ENCODE measurements at regions not wholly inside any gene's neighbourhood (a gene's known extent, or its start where the extent isn't known, plus 50 kb on each side); places are given as distances from the start of the nearest gene placed in this dataset.

DNA sequence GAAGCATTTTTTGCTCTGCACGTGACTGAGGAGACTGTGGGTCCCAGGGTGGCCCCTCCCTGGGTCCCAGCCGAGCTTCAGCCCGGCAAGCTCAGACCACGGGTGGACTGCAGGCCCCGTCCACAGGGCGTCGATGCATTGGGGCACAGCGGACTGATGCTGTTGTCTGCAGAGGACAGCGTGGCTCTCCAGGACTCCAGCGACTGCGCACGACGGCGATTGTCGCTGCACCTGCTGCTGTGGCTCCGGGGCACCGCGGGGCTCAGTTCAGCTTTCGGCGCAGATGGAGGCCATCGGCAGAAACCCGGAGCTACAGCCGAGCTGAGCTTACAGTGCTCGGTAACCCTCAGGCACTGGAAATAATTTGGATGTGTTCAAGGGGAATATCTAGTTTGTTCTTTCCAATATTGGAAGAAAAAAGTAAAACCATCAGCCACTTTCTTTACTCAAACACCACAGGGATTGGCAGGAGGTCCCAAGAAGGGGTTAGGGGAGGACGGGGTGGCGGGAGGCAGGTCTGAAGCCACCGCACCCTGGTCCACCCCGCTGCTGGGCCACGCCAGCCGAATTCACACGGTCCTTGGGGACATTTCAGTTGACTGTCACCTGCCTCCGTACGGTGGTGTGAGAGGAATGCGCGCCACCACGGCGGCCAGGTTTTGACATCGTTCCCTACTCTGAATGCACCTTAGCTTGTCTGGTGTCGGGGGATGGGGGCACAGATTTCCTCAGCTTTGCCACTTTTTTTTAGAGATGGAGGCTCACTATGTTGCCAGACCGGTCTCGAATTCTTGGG lies 88.7 kb upstream of the RPH3AL start:
- TF ChIP-seq, protein P1, sequence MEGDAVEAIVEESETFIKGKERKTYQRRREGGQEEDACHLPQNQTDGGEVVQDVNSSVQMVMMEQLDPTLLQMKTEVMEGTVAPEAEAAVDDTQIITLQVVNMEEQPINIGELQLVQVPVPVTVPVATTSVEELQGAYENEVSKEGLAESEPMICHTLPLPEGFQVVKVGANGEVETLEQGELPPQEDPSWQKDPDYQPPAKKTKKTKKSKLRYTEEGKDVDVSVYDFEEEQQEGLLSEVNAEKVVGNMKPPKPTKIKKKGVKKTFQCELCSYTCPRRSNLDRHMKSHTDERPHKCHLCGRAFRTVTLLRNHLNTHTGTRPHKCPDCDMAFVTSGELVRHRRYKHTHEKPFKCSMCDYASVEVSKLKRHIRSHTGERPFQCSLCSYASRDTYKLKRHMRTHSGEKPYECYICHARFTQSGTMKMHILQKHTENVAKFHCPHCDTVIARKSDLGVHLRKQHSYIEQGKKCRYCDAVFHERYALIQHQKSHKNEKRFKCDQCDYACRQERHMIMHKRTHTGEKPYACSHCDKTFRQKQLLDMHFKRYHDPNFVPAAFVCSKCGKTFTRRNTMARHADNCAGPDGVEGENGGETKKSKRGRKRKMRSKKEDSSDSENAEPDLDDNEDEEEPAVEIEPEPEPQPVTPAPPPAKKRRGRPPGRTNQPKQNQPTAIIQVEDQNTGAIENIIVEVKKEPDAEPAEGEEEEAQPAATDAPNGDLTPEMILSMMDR (conservative IDR thresholded peaks at IDR 0.05; ENCODE audit: low read depth in 2 of 2): no peak
- no peak for TF ChIP-seq EZH2 (IDR thresholded peaks at IDR 0.05; ENCODE audit: low read depth, unreplicated experiment)
- no peak for TF ChIP-seq POLR2AphosphoS5 (IDR thresholded peaks at IDR 0.05; ENCODE audit: low read depth)
- no peak for TF ChIP-seq CREB1 (CRISPR knock-in tag; IDR thresholded peaks at IDR 0.05; ENCODE audit: low read depth)
- no peak for TF ChIP-seq EZH2phosphoT487 (IDR thresholded peaks at IDR 0.05; ENCODE audit: unreplicated experiment)
- TF ChIP-seq, protein P2, sequence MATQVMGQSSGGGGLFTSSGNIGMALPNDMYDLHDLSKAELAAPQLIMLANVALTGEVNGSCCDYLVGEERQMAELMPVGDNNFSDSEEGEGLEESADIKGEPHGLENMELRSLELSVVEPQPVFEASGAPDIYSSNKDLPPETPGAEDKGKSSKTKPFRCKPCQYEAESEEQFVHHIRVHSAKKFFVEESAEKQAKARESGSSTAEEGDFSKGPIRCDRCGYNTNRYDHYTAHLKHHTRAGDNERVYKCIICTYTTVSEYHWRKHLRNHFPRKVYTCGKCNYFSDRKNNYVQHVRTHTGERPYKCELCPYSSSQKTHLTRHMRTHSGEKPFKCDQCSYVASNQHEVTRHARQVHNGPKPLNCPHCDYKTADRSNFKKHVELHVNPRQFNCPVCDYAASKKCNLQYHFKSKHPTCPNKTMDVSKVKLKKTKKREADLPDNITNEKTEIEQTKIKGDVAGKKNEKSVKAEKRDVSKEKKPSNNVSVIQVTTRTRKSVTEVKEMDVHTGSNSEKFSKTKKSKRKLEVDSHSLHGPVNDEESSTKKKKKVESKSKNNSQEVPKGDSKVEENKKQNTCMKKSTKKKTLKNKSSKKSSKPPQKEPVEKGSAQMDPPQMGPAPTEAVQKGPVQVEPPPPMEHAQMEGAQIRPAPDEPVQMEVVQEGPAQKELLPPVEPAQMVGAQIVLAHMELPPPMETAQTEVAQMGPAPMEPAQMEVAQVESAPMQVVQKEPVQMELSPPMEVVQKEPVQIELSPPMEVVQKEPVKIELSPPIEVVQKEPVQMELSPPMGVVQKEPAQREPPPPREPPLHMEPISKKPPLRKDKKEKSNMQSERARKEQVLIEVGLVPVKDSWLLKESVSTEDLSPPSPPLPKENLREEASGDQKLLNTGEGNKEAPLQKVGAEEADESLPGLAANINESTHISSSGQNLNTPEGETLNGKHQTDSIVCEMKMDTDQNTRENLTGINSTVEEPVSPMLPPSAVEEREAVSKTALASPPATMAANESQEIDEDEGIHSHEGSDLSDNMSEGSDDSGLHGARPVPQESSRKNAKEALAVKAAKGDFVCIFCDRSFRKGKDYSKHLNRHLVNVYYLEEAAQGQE (IDR thresholded peaks at IDR 0.05; ENCODE audit: unreplicated experiment): no peak
- TF ChIP-seq, protein P3, sequence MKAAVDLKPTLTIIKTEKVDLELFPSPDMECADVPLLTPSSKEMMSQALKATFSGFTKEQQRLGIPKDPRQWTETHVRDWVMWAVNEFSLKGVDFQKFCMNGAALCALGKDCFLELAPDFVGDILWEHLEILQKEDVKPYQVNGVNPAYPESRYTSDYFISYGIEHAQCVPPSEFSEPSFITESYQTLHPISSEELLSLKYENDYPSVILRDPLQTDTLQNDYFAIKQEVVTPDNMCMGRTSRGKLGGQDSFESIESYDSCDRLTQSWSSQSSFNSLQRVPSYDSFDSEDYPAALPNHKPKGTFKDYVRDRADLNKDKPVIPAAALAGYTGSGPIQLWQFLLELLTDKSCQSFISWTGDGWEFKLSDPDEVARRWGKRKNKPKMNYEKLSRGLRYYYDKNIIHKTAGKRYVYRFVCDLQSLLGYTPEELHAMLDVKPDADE (IDR thresholded peaks at IDR 0.05): no peak
- TF ChIP-seq ZNF331 (CRISPR knock-in tag; IDR thresholded peaks at IDR 0.05; ENCODE audit: low read depth): no peak
- TF ChIP-seq ZNF114 (CRISPR knock-in tag; IDR thresholded peaks at IDR 0.05): no peak
- no peak for TF ChIP-seq JUNB (IDR thresholded peaks at IDR 0.05; ENCODE audit: unreplicated experiment)
- no peak for TF ChIP-seq STAT1 (IDR thresholded peaks at IDR 0.05; ENCODE audit: unreplicated experiment)
- no peak for TF ChIP-seq NANOG (IDR thresholded peaks at IDR 0.05; ENCODE audit: borderline replicate concordance)
- TF ChIP-seq, protein P4, sequence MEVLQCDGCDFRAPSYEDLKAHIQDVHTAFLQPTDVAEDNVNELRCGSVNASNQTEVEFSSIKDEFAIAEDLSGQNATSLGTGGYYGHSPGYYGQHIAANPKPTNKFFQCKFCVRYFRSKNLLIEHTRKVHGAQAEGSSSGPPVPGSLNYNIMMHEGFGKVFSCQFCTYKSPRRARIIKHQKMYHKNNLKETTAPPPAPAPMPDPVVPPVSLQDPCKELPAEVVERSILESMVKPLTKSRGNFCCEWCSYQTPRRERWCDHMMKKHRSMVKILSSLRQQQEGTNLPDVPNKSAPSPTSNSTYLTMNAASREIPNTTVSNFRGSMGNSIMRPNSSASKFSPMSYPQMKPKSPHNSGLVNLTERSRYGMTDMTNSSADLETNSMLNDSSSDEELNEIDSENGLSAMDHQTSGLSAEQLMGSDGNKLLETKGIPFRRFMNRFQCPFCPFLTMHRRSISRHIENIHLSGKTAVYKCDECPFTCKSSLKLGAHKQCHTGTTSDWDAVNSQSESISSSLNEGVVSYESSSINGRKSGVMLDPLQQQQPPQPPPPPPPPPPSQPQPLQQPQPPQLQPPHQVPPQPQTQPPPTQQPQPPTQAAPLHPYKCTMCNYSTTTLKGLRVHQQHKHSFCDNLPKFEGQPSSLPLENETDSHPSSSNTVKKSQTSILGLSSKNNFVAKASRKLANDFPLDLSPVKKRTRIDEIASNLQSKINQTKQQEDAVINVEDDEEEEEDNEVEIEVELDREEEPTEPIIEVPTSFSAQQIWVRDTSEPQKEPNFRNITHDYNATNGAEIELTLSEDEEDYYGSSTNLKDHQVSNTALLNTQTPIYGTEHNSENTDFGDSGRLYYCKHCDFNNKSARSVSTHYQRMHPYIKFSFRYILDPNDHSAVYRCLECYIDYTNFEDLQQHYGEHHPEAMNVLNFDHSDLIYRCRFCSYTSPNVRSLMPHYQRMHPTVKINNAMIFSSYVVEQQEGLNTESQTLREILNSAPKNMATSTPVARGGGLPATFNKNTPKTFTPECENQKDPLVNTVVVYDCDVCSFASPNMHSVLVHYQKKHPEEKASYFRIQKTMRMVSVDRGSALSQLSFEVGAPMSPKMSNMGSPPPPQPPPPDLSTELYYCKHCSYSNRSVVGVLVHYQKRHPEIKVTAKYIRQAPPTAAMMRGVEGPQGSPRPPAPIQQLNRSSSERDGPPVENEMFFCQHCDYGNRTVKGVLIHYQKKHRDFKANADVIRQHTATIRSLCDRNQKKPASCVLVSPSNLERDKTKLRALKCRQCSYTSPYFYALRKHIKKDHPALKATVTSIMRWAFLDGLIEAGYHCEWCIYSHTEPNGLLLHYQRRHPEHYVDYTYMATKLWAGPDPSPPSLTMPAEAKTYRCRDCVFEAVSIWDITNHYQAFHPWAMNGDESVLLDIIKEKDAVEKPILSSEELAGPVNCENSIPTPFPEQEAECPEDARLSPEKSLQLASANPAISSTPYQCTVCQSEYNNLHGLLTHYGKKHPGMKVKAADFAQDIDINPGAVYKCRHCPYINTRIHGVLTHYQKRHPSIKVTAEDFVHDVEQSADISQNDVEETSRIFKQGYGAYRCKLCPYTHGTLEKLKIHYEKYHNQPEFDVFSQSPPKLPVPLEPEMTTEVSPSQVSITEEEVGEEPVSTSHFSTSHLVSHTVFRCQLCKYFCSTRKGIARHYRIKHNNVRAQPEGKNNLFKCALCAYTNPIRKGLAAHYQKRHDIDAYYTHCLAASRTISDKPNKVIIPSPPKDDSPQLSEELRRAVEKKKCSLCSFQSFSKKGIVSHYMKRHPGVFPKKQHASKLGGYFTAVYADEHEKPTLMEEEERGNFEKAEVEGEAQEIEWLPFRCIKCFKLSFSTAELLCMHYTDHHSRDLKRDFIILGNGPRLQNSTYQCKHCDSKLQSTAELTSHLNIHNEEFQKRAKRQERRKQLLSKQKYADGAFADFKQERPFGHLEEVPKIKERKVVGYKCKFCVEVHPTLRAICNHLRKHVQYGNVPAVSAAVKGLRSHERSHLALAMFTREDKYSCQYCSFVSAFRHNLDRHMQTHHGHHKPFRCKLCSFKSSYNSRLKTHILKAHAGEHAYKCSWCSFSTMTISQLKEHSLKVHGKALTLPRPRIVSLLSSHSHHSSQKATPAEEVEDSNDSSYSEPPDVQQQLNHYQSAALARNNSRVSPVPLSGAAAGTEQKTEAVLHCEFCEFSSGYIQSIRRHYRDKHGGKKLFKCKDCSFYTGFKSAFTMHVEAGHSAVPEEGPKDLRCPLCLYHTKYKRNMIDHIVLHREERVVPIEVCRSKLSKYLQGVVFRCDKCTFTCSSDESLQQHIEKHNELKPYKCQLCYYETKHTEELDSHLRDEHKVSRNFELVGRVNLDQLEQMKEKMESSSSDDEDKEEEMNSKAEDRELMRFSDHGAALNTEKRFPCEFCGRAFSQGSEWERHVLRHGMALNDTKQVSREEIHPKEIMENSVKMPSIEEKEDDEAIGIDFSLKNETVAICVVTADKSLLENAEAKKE (CRISPR knock-in tag; IDR thresholded peaks at IDR 0.05): no peak

Data from GM23338 (cell line).